GM19025 (cell line): ENCODE measurements at regions not wholly inside any gene's neighbourhood (a gene's known extent, or its start where the extent isn't known, plus 50 kb on each side); places are given as distances from the start of the nearest gene placed in this dataset.

Experiments used
- ATAC-seq: cut with Tn5 transposase; IDR thresholded peaks from one replicate; pipeline ENCODE4 v1.9.1; 2021; ENCODE audit warnings: mild to moderate bottlenecking, low read depth, moderate library complexity; ENCODE audit not compliant: unreplicated experiment

- ATAC-seq, result no peak
Observed at GRCh38 chr13:33891196-33891742, 73.3 kb downstream of the RFC3 start.

GRCh38 chr13:33893559-33893958, 75.6 kb downstream of the RFC3 start:
- no peak for ATAC-seq

GRCh38 chr13:33904431-33904830, 86.5 kb downstream of the RFC3 start:
- no peak for ATAC-seq

- ATAC-seq, result no peak
Observed at GRCh38 chr13:33908116-33908515, 90.2 kb downstream of the RFC3 start.

GRCh38 chr13:33910255-33910654, 92.3 kb downstream of the RFC3 start:
- ATAC-seq, result no peak

- no peak for ATAC-seq
Observed at GRCh38 chr13:33911521-33911920, 93.6 kb downstream of the RFC3 start.

GRCh38 chr13:33913829-33914228, 95.9 kb downstream of the RFC3 start:
- no peak for ATAC-seq

- ATAC-seq, result no peak
Observed at GRCh38 chr13:33917190-33917589, 99.2 kb downstream of the RFC3 start.

- ATAC-seq, result no peak
Observed at GRCh38 chr13:33918199-33918932, 100.4 kb downstream of the RFC3 start.

GRCh38 chr13:33919120-33919519, 101.2 kb downstream of the RFC3 start:
- ATAC-seq, result no peak

GRCh38 chr13:33925563-33925962, 107.6 kb downstream of the RFC3 start:
- ATAC-seq, result no peak

- ATAC-seq, result no peak
Observed at GRCh38 chr13:33927315-33927714, 109.4 kb downstream of the RFC3 start.

GRCh38 chr13:33931397-33932311, 113.7 kb downstream of the RFC3 start:
- no peak for ATAC-seq

GRCh38 chr13:33932769-33933406, 114.9 kb downstream of the RFC3 start:
- no peak for ATAC-seq

GRCh38 chr13:33933810-33934209, 115.9 kb downstream of the RFC3 start:
- ATAC-seq, result no peak

- ATAC-seq, result no peak
Observed at GRCh38 chr13:33934343-33934742, 116.4 kb downstream of the RFC3 start.

- no peak for ATAC-seq
Observed at GRCh38 chr13:33934951-33935371, 117.0 kb downstream of the RFC3 start.

GRCh38 chr13:33935969-33936368, 118.0 kb downstream of the RFC3 start:
- ATAC-seq, result no peak

GRCh38 chr13:33937373-33938098, 119.6 kb downstream of the RFC3 start:
- ATAC-seq, result no peak

GRCh38 chr13:33940256-33940655, 122.3 kb downstream of the RFC3 start:
- ATAC-seq, result no peak
